GM12878 (cell line): ENCODE measurements at regions not wholly inside any gene's neighbourhood (a gene's known extent, or its start where the extent isn't known, plus 50 kb on each side); places are given as distances from the start of the nearest gene placed in this dataset.

Source experiments
- ATAC-seq: fragments of 200-7000 bp; cut with Tn5 transposase; 3 replicates; pipeline ENCODE4 v1.9.1; 2020; ENCODE audit warnings: mild to moderate bottlenecking, moderate library complexity
- BruUV-seq: library from RNA; stranded (reverse); fragments of 400-500 nt; replicated peaks from 2 replicates; lab custom pipeline; 2021; lab: Mats Ljungman, UMichigan
- CTCF ChIA-PET: fragments of 300-600 bp; sonication (Branson Sonifier 250); formaldehyde crosslinking; extraction: SDS; loops from one replicate; lab custom pipeline; 2021; ENCODE audit warnings: inconsistent platforms; lab: Yijun Ruan, JAX
- POLR2A ChIA-PET: fragments of 350-600 bp; formaldehyde crosslinking; extraction: SDS; loops from one replicate; lab custom pipeline; 2021; ENCODE audit warnings: inconsistent platforms; lab: Charles Lee
- RAD21 ChIA-PET: fragments of 300-600 bp; sonication (Branson Sonifier 250); formaldehyde crosslinking; loops from one replicate; lab custom pipeline; 2023; ENCODE audit warnings: antibody characterized with exemption; ENCODE audit not compliant: unreplicated experiment; lab: Charles Lee
- SMC1A ChIA-PET: fragments of 300-600 bp; sonication (Branson Sonifier 250); formaldehyde crosslinking; loops from one replicate; lab custom pipeline; 2023; ENCODE audit not compliant: unreplicated experiment, uncharacterized antibody; lab: Charles Lee
- DNase-seq: peaks from one replicate; pipeline ENCODE4 v3.0.0-alpha.2; 2011; ENCODE audit warnings: low read depth, low spot score
- FAIRE-seq: peaks from 3 replicates; lab custom pipeline; 2011; peaks lifted over from hg19 to GRCh38; lab: Jason Lieb, UNC
- H2AFZ ChIP-seq: 2 replicates; pipeline ENCODE4 v1.6.0; 2011; ENCODE audit warnings: low read depth, low read length, control low read depth; ENCODE audit not compliant: control insufficient read depth
- H3K27ac ChIP-seq: 2 replicates; pipeline ENCODE4 v1.5.1; 2011; ENCODE audit warnings: control low read depth; ENCODE audit not compliant: control insufficient read depth, insufficient read depth
- H3K27me3 ChIP-seq, 2 experiments: replicated peaks in 1 of 2; 2 replicates each; pipeline versions ENCODE4 v1.6.0 to v1.6.1; 2011; ENCODE audit warnings: low read length in 1 of 2; ENCODE audit not compliant: control insufficient read depth in 2 of 2, insufficient read depth in 2 of 2
- H3K36me3 ChIP-seq, 2 experiments: 2 replicates each; pipeline ENCODE4 v1.5.1; 2011; ENCODE audit warnings: low read length in 1 of 2; ENCODE audit not compliant: control insufficient read depth in 2 of 2, insufficient read depth in 2 of 2
- H3K4me1 ChIP-seq: 2 replicates; pipeline ENCODE4 v1.6.1; 2011; ENCODE audit warnings: mild to moderate bottlenecking, low read length, moderate library complexity, mixed read lengths; ENCODE audit not compliant: control insufficient read depth, insufficient read depth
- H3K4me2 ChIP-seq: 2 replicates; pipeline ENCODE4 v1.6.0; 2011; ENCODE audit warnings: control low read depth; ENCODE audit not compliant: control insufficient read depth, insufficient read depth
- H3K4me3 ChIP-seq: fragments of 200-600 bp; sonication (generic); 2 replicates; pipeline ENCODE4 v1.5.1; 2016
- H3K79me2 ChIP-seq: 2 replicates; pipeline ENCODE4 v1.6.0; 2011; ENCODE audit warnings: low read length; ENCODE audit not compliant: control insufficient read depth, insufficient read depth
- H3K9ac ChIP-seq: 2 replicates; pipeline ENCODE4 v1.8.0; 2011; ENCODE audit warnings: low read length, control low read depth, mixed read lengths; ENCODE audit not compliant: control insufficient read depth, insufficient read depth
- H3K9me3 ChIP-seq: replicated peaks from 3 replicates; pipeline ENCODE4 v1.5.1; 2011; ENCODE audit warnings: mild to moderate bottlenecking, low read length; ENCODE audit not compliant: control insufficient read depth, insufficient read depth
- H4K20me1 ChIP-seq: 2 replicates; pipeline ENCODE4 v1.6.0; 2011; ENCODE audit not compliant: control insufficient read depth, insufficient read depth
- CHD1 ChIP-seq: IDR thresholded peaks from 2 replicates; pipeline ENCODE4 v1.6.1; 2012; ENCODE audit warnings: low read depth, low read length, improper control_type of control experiment
- CHD4 ChIP-seq: fragments of 200-600 bp; sonication (generic); IDR thresholded peaks from 2 replicates; pipeline ENCODE4 v1.6.1; 2016; ENCODE audit warnings: mild to moderate bottlenecking
- MEF2A ChIP-seq: IDR thresholded peaks from 2 replicates; pipeline ENCODE4 v1.6.1; 2011; ENCODE audit warnings: low read depth, mild to moderate bottlenecking, low read length, moderate library complexity; ENCODE audit not compliant: insufficient read depth
- NFXL1 ChIP-seq: fragments of 450-650 bp; IDR thresholded peaks from 2 replicates; pipeline ENCODE4 v1.6.1; 2017; ENCODE audit warnings: antibody characterized with exemption, mild to moderate bottlenecking, borderline replicate concordance
- NFYA ChIP-seq: IDR thresholded peaks from 2 replicates; pipeline ENCODE4 v1.6.1; 2011; ENCODE audit warnings: low read depth, mild to moderate bottlenecking, low read length, improper control_type of control experiment, borderline replicate concordance
- NR2F1 ChIP-seq: fragments of 450-650 bp; conservative IDR thresholded peaks from 2 replicates; pipeline ENCODE4 v1.6.1; 2017; ENCODE audit warnings: mild to moderate bottlenecking
- RELA ChIP-seq: fragments of 450-650 bp; IDR thresholded peaks from 2 replicates; pipeline ENCODE4 v1.8.0; 2014; ENCODE audit warnings: borderline replicate concordance; ENCODE audit not compliant: partially characterized antibody
- SPI1 ChIP-seq: IDR thresholded peaks from 2 replicates; pipeline ENCODE4 v1.6.1; 2011; ENCODE audit warnings: low read depth, mild to moderate bottlenecking, low read length, moderate library complexity, borderline replicate concordance; ENCODE audit not compliant: insufficient read depth
- SREBF2 ChIP-seq: IDR thresholded peaks from 2 replicates; pipeline ENCODE4 v1.6.1; 2012; ENCODE audit warnings: mild to moderate bottlenecking, low read length
- STAT1 ChIP-seq: fragments of 450-650 bp; conservative IDR thresholded peaks from 2 replicates; pipeline ENCODE4 v1.6.1; 2014; ENCODE audit warnings: antibody characterized with exemption, mild to moderate bottlenecking
- ZNF207 ChIP-seq: fragments of 450-650 bp; IDR thresholded peaks from 2 replicates; pipeline ENCODE4 v1.6.1; 2014; ENCODE audit warnings: antibody characterized with exemption, mild to moderate bottlenecking, borderline replicate concordance
- WGBS: methylation state at CpG from one replicate; pipeline ENCODE4 v1.1.6; 2016; ENCODE audit warnings: low lambda C conversion rate; ENCODE audit not compliant: insufficient replicate concordance, insufficient coverage; ENCODE audit errors: missing lambda C conversion rate; 5-methylcytosine and 5-hydroxymethylcytosine counted together
- in situ Hi-C: fragments of 300-500 bp; cut with MboI; formaldehyde crosslinking; loops from 9 replicates; pipeline ENCODE4 v1.14.3; 2018; ENCODE audit warnings: mixed read lengths
- intact Hi-C: fragments of 100-400 bp; cut with micrococcal nuclease; formaldehyde crosslinking; loops from one replicate; pipeline ENCODE4 v1.14.2; 2022; ENCODE audit not compliant: unreplicated experiment
- TF ChIP-seq, protein P1 (sequence below): fragments of 450-650 bp; conservative IDR thresholded peaks from 2 replicates; pipeline ENCODE4 v1.6.1; 2017; ENCODE audit warnings: mild to moderate bottlenecking, moderate library complexity
- TF ChIP-seq, protein P2 (sequence below): IDR thresholded peaks from 2 replicates; pipeline ENCODE4 v1.6.1; 2011; ENCODE audit warnings: low read depth, mild to moderate bottlenecking, low read length, moderate library complexity, borderline replicate concordance; ENCODE audit errors: extremely low read depth

DNA sequence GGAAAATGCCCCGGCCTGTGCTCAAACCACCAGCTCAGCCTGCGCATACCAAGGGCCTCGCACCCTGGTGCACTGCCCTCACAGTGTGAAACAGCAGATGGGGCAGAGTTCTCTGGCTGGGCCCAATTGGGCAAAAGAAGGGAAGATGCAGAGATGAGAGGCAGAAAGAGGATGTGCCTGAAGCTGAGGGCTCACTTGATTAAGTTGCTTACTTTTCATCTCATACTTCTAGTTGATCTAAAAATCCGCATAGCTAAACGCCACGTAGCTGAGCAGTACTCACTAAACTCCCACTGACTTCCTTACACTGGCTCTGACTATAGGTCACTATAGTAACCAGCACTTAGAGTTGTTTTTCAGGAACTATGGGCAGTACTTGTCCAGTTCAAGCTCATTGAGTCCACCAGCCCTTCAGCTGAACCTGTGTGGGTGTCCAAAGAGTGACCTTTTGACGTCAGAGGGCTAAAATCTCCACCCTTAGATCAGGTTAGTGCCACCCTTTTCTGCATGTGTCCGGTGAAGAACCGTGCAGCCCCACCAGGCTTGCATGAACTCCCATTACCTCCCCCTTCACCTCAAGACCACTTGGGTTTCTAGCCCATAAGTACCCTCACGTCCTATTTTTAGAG lies 215.2 kb downstream of the AUH start:
- intact Hi-C loops (loop anchor here (5.0 kb wide), 1 partner anchor 224 kb away; no protein-coding TSS in a partner anchor), in situ Hi-C loops (no loop called here)
- H3K9me3 ChIP-seq = peaks cover 4% of the 10 kb centered on the region; the same call in 2 of the 3 replicates
- BruUV-seq = no TSS peak
- SMC1A ChIA-PET = interaction anchor here (0.7 to 1.5 kb wide), 5 partner anchors 15 to 214 kb away, joined by 3 to 5 read pairs (median 4); no protein-coding TSS in a partner anchor
- no peak overlapping the region for H3K27ac ChIP-seq
- CTCF ChIA-PET = interaction anchor here (1.1 kb wide), 1 partner anchor 61 kb away, joined by 3 read pairs; no protein-coding TSS in a partner anchor
- no peaks in the 10 kb centered on the region for H3K36me3 ChIP-seq
- peaks cover 32% of the 10 kb centered on the region for H3K4me1 ChIP-seq
- peak; percentile 40; the same call in 1 of the 2 replicates for TF ChIP-seq NR2F1
- TF ChIP-seq SPI1 = peak; percentile 3; the same call in 1 of the 2 replicates
- no peak for TF ChIP-seq SREBF2
- POLR2A ChIA-PET = interaction anchor here (1.2 kb wide), 1 partner anchor 62 kb away, joined by 3 read pairs; no protein-coding TSS in a partner anchor
- ATAC-seq (no peak), DNase-seq (no peak), FAIRE-seq (no peak)
- peaks cover 0 to 3% of the 10 kb centered on the region in 2 experiments; a peak in 1 of 4 replicates for H3K27me3 ChIP-seq
- no peak overlapping the region for H2AFZ ChIP-seq
- H3K4me2 ChIP-seq = no peak overlapping the region
- H3K9ac ChIP-seq = no peak overlapping the region
- no peak overlapping the region for H3K4me3 ChIP-seq
- no peaks in the 10 kb centered on the region for H4K20me1 ChIP-seq
- RAD21 ChIA-PET = interaction anchor here (0.6 to 1.8 kb wide), 2 partner anchors 61 to 266 kb away, joined by 3 to 9 read pairs; no protein-coding TSS in a partner anchor
- 68% methylated on average over 10 of the region's 10 CpGs for WGBS
- H3K79me2 ChIP-seq = no peaks in the 10 kb centered on the region

DNA sequence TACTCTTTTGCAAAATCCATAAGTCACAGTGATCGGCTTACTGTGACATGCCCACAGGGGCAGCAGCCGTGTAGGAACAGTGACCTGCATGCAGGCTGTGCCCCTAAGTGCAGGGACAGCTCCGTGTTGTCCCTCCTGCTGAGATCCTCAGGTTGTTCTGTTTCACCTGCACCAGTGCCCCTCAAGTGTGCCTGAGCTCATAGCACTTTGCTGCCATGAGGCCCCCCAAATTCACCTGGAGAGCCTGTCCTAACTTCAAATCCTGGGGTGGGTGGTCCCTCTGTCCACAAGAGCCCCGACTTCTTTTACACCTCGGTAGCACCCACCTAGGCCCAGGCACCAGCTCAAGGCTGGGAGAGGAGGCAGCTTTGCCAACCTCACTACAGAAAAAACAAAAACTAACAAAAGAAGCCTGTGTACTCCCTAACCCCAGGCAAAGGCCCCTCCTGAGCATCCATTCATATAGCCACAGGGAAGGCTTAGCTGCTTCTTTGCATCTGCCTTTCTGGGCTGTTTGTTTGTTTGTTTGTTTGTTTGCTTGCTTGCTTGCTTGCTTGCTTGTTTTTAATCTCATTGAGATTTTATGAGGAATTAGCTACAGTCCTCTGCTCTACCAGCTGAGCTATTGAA lies 214.5 kb downstream of the AUH start:
- no peak for DNase-seq
- CTCF ChIA-PET = no interaction called here
- intact Hi-C loops (loop anchor here (5.0 kb wide), 1 partner anchor 225 kb away; no protein-coding TSS in a partner anchor), in situ Hi-C loops (no loop called here)
- SMC1A ChIA-PET = interaction anchor here (0.6 to 1.5 kb wide), 5 partner anchors 16 to 214 kb away, joined by 3 to 5 read pairs (median 3); no protein-coding TSS in a partner anchor
- Histone ChIP-seq H3K9ac (no peak overlapping the region), H3K9me3 (peaks cover 6% of the 10 kb centered on the region), H3K27me3 (peaks cover 0 to 3% of the 10 kb centered on the region in 2 experiments; a peak in 2 of 4 replicates), H3K79me2 (no peaks in the 10 kb centered on the region), H3K4me2 (no peak overlapping the region), H4K20me1 (no peaks in the 10 kb centered on the region), H3K36me3 (no peaks in the 10 kb centered on the region), H3K4me1 (peaks cover 37% of the 10 kb centered on the region), H2AFZ (no peak overlapping the region), H3K4me3 (no peak overlapping the region), H3K27ac (no peak overlapping the region)
- BruUV-seq = no TSS peak
- POLR2A ChIA-PET = interaction anchor here (0.6 to 1.2 kb wide), 3 partner anchors 41 to 61 kb away, joined by 3 to 4 read pairs (median 4); no protein-coding TSS in a partner anchor
- ATAC-seq = no peak
- WGBS = 14% methylated on average over 5 of the region's 5 CpGs
- RAD21 ChIA-PET = interaction anchor here (1.8 kb wide), 1 partner anchor 61 kb away, joined by 9 read pairs; no protein-coding TSS in a partner anchor
- no peak for FAIRE-seq
- TF ChIP-seq RELA = no peak
- TF ChIP-seq MEF2A = no peak
- TF ChIP-seq CHD1 = no peak
- no peak for TF ChIP-seq CHD4
- no peak for TF ChIP-seq ZNF207
- TF ChIP-seq, protein P1, sequence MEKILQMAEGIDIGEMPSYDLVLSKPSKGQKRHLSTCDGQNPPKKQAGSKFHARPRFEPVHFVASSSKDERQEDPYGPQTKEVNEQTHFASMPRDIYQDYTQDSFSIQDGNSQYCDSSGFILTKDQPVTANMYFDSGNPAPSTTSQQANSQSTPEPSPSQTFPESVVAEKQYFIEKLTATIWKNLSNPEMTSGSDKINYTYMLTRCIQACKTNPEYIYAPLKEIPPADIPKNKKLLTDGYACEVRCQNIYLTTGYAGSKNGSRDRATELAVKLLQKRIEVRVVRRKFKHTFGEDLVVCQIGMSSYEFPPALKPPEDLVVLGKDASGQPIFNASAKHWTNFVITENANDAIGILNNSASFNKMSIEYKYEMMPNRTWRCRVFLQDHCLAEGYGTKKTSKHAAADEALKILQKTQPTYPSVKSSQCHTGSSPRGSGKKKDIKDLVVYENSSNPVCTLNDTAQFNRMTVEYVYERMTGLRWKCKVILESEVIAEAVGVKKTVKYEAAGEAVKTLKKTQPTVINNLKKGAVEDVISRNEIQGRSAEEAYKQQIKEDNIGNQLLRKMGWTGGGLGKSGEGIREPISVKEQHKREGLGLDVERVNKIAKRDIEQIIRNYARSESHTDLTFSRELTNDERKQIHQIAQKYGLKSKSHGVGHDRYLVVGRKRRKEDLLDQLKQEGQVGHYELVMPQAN = no peak
- no peak for TF ChIP-seq NFXL1
- TF ChIP-seq, protein P2, sequence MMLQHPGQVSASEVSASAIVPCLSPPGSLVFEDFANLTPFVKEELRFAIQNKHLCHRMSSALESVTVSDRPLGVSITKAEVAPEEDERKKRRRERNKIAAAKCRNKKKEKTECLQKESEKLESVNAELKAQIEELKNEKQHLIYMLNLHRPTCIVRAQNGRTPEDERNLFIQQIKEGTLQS = no peak
- no peak for TF ChIP-seq NFYA
- TF ChIP-seq STAT1 = no peak
